Gastrocnemius medialis (tissue), 4 donors: ENCODE measurements at regions not wholly inside any gene's neighbourhood (a gene's known extent, or its start where the extent isn't known, plus 50 kb on each side); places are given as distances from the start of the nearest gene placed in this dataset.

Experiments used
- CTCF ChIP-seq, 5 experiments: fragments of 450-650 bp in 3 of 5; fragments of 200-600 bp in 2 of 5; sonication (generic) in 2 of 5; IDR thresholded peaks in 4 of 5; conservative IDR thresholded peaks in 1 of 5; 1 replicate in 4 of 5; 2 replicates in 1 of 5; pipeline ENCODE4 v1.5.1; 2016 to 2019; ENCODE audit warnings: antibody characterized with exemption in 5 of 5, mild to moderate bottlenecking in 3 of 5, moderate library complexity in 3 of 5
- POLR2A ChIP-seq, 2 donors: fragments of 450-650 bp; IDR thresholded peaks; one replicate each; pipeline ENCODE4 v1.6.1; 2017; ENCODE audit warnings: antibody characterized with exemption in 2 of 2, mild to moderate bottlenecking in 2 of 2, moderate library complexity in 2 of 2

DNA sequence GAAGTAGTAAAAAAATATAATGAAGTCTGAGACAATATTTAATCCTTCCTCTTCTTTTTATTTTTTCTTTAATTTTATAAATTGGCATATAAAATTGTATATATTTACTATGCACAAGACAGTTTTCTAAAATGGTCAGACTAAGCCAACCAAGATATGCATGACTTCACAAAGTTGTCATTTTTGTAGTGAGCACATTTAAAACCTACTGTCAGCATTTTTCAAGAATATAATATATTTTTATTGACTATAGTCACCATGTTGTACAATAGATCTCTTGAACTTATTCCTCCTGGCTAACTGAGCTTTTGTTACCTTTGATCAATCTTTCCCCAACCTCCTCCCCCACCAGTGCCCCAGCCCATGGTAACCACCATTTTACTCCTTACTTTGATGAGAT, 129.2 kb downstream of the ATP6V1G3 start:
- TF ChIP-seq CTCF (IDR thresholded peaks at IDR 0.05 in 4 of 5, conservative IDR thresholded peaks at IDR 0.05 in 1 of 5) (no peak), POLR2A (IDR thresholded peaks at IDR 0.05) (no peak)
